K562 (cell line): ENCODE measurements at regions not wholly inside any gene's neighbourhood (a gene's known extent, or its start where the extent isn't known, plus 50 kb on each side); places are given as distances from the start of the nearest gene placed in this dataset.

Source experiments
- ATAC-seq: fragments of 200-7000 bp; cut with Tn5 transposase; 3 replicates; pipeline ENCODE4 v1.9.1; 2020; ENCODE audit warnings: moderate library complexity
- BruUV-seq: library from RNA; stranded (reverse); fragments of 400-500 nt; replicated peaks from 2 replicates; lab custom pipeline; 2021; lab: Mats Ljungman, UMichigan
- CTCF ChIA-PET: fragments of 300-600 bp; formaldehyde crosslinking; extraction: SDS; loops from one replicate; lab custom pipeline; 2021; ENCODE audit warnings: low intra/inter-chr PET ratio; lab: Yijun Ruan, JAX
- POLR2A ChIA-PET: fragments of 300-600, 350-650 bp; sonication (Branson Sonifier 250); formaldehyde crosslinking; extraction: SDS; loops from one replicate; lab custom pipeline; 2021; ENCODE audit warnings: antibody characterized with exemption, inconsistent platforms; lab: Yijun Ruan, JAX
- DNase-seq, 4 experiments: peaks; one replicate each; pipeline versions ENCODE4 v3.0.0 to v3.0.0-alpha.2; 2011 to 2018; ENCODE audit warnings: low spot score in 3 of 4, mixed read lengths in 3 of 4; ENCODE audit errors: extremely low read depth in 1 of 4
- FAIRE-seq: peaks from 2 replicates; lab custom pipeline; 2011; peaks lifted over from hg19 to GRCh38; lab: Jason Lieb, UNC
- H2AFZ ChIP-seq: 2 replicates; pipeline ENCODE4 v1.6.0; 2011; ENCODE audit warnings: low read depth, low read length, control low read depth, inconsistent platforms
- H3K27ac ChIP-seq: fragments of 200-600 bp; 3 replicates; pipeline ENCODE4 v1.8.0; 2011; ENCODE audit warnings: low read depth, mild to moderate bottlenecking, control low read depth, inconsistent platforms, low read length, moderate library complexity, mixed read lengths; ENCODE audit errors: extremely low read depth
- H3K27me3 ChIP-seq, 2 experiments: fragments of 300-600 bp in 1 of 2; 2 replicates in 1 of 2; 3 replicates in 1 of 2; pipeline versions ENCODE4 v1.6.0 to v1.8.0; 2011; ENCODE audit warnings: inconsistent platforms in 2 of 2, low read length in 2 of 2, mild to moderate bottlenecking in 1 of 2, mixed read lengths in 1 of 2, moderate library complexity in 1 of 2; ENCODE audit not compliant: control insufficient read depth in 2 of 2, insufficient read depth in 2 of 2
- H3K36me3 ChIP-seq: fragments of 300-600 bp; 3 replicates; pipeline ENCODE4 v1.8.0; 2011; ENCODE audit warnings: mild to moderate bottlenecking, low read length, inconsistent platforms; ENCODE audit not compliant: control insufficient read depth, insufficient read depth
- H3K4me1 ChIP-seq, 2 experiments: fragments of 200-600 bp in 1 of 2; replicated peaks in 1 of 2; 2 replicates in 1 of 2; 3 replicates in 1 of 2; pipeline versions ENCODE4 v1.5.1 to v1.8.0; 2011; ENCODE audit warnings: inconsistent platforms in 2 of 2, low read length in 2 of 2, mild to moderate bottlenecking in 1 of 2, mixed read lengths in 1 of 2, moderate library complexity in 1 of 2; ENCODE audit not compliant: control insufficient read depth in 2 of 2, insufficient read depth in 2 of 2
- H3K4me2 ChIP-seq: 2 replicates; pipeline ENCODE4 v1.6.1; 2011; ENCODE audit warnings: low read length, control low read depth, inconsistent platforms, mixed read lengths; ENCODE audit not compliant: insufficient read depth
- H3K4me3 ChIP-seq: fragments of 200-600 bp; sonication (generic), shearing (Covaris generic); 2 replicates; pipeline ENCODE4 v1.5.1; 2016; ENCODE audit warnings: control low read depth, inconsistent platforms
- H3K79me2 ChIP-seq: fragments of 200-600 bp; 3 replicates; pipeline ENCODE4 v1.8.0; 2011; ENCODE audit warnings: low read length, inconsistent platforms; ENCODE audit not compliant: control insufficient read depth, insufficient read depth
- H3K9ac ChIP-seq, 2 experiments: 2 replicates each; pipeline versions ENCODE4 v1.6.0 to v1.6.1; 2011; ENCODE audit warnings: low read depth in 2 of 2, low read length in 2 of 2, control low read depth in 1 of 2, inconsistent platforms in 1 of 2, mild to moderate bottlenecking in 1 of 2, mixed read lengths in 1 of 2; ENCODE audit not compliant: insufficient read depth in 1 of 2
- H3K9me1 ChIP-seq: one replicate; pipeline ENCODE4 v1.6.0; 2011; ENCODE audit warnings: inconsistent platforms, mild to moderate bottlenecking, low read length, moderate library complexity; ENCODE audit not compliant: control insufficient read depth, insufficient read depth
- H3K9me3 ChIP-seq: replicated peaks from 2 replicates; pipeline ENCODE4 v1.5.1; 2011; ENCODE audit warnings: low read depth, low read length, inconsistent platforms; ENCODE audit not compliant: control insufficient read depth, insufficient read depth
- H4K20me1 ChIP-seq: replicated peaks from 2 replicates; pipeline ENCODE4 v1.6.1; 2011; ENCODE audit warnings: low read length, inconsistent platforms, mixed read lengths; ENCODE audit not compliant: control insufficient read depth, insufficient read depth
- ARNT ChIP-seq, 2 experiments: fragments of 450-650 bp; IDR thresholded peaks; 2 replicates each; pipeline ENCODE4 v1.6.1; 2016; ENCODE audit warnings: mild to moderate bottlenecking in 1 of 2
- CBX3 ChIP-seq, 2 experiments: IDR thresholded peaks; 1 replicate in 1 of 2; 2 replicates in 1 of 2; pipeline ENCODE4 v1.6.1; 2012; ENCODE audit warnings: inconsistent platforms in 2 of 2, low read length in 2 of 2, borderline replicate concordance in 1 of 2, control low read depth in 1 of 2
- CBX5 ChIP-seq: IDR thresholded peaks from 2 replicates; pipeline ENCODE4 v1.6.1; 2014; ENCODE audit warnings: low read depth, borderline replicate concordance
- GABPA ChIP-seq: fragments of 200-800 bp; sonication (Bioruptor generic); conservative IDR thresholded peaks from 2 replicates; pipeline ENCODE4 v1.6.1; 2016; ENCODE audit warnings: low read depth, missing genetic modification characterization, missing compliant biosample characterization
- LEF1 ChIP-seq: fragments of 450-650 bp; IDR thresholded peaks from 2 replicates; pipeline ENCODE4 v1.6.1; 2016; ENCODE audit warnings: mild to moderate bottlenecking
- MEIS2 ChIP-seq: fragments of 450-650 bp; IDR thresholded peaks from 2 replicates; pipeline ENCODE4 v1.6.1; 2014; ENCODE audit warnings: mild to moderate bottlenecking; ENCODE audit not compliant: partially characterized antibody
- PREB ChIP-seq: sonication (generic); formaldehyde crosslinking; IDR thresholded peaks from 2 replicates; pipeline ENCODE4 v1.8.1; 2023; ENCODE audit warnings: mild to moderate bottlenecking, missing genetic modification reagents
- TRIM28 ChIP-seq: fragments of 450-650 bp; IDR thresholded peaks from 2 replicates; pipeline ENCODE4 v1.6.1; 2017
- ZNF124 ChIP-seq: sonication (generic); formaldehyde crosslinking; IDR thresholded peaks from 2 replicates; pipeline ENCODE4 v1.8.1; 2022; ENCODE audit warnings: missing genetic modification reagents
- WGBS: fragments of 100-300 bp; shearing (Covaris generic); methylation state at CpG from one replicate; pipeline ENCODE4 v1.1.6; 2016; ENCODE audit warnings: low coverage, mixed read lengths; ENCODE audit not compliant: insufficient coverage; ENCODE audit errors: missing lambda C conversion rate; 5-methylcytosine and 5-hydroxymethylcytosine counted together
- in situ Hi-C: fragments of 300-500 bp; cut with MboI; formaldehyde crosslinking; loops from 4 replicates; pipeline ENCODE4 v1.15.0; 2018; ENCODE audit warnings: inconsistent platforms, mixed read lengths
- intact Hi-C: fragments of 100-400 bp; cut with micrococcal nuclease; formaldehyde crosslinking; loops from 2 replicates; pipeline ENCODE4 v1.14.2; 2022

GRCh38 chr6:25157842-25158241 is 121.3 kb upstream of the CARMIL1 start:
- ChIA-PET POLR2A (no interaction called here), CTCF (no interaction called here)
- intact Hi-C loops (no loop called here), in situ Hi-C loops (no loop called here)
- H3K9ac ChIP-seq, result no peak overlapping the region
- ATAC-seq (no peak), FAIRE-seq (no peak), DNase-seq (no peak)
- no peak overlapping the region for H2AFZ ChIP-seq
- no peaks in the 10 kb centered on the region for H3K79me2 ChIP-seq
- no peak for TF ChIP-seq MEIS2
- no peak for TF ChIP-seq LEF1
- peak in 1 of 2 experiments; percentile 74; a peak in 2 of 3 replicates for TF ChIP-seq CBX3 (IDR thresholded peaks at IDR 0.05; ENCODE audit: borderline replicate concordance in 1 of 2, low read length in 2 of 2)
- TF ChIP-seq CBX5, result peak; percentile 88
- TF ChIP-seq TRIM28, result 0 out of 2 replicates have a peak, but pooled peaks have one; percentile 35
- TF ChIP-seq ZNF124 (CRISPR knock-in tag), result no peak
- TF ChIP-seq ARNT (IDR thresholded peaks at IDR 0.05), result no peak
- TF ChIP-seq PREB, result no peak
- TF ChIP-seq GABPA, result no peak
- BruUV-seq, result no TSS peak
- WGBS, result 21% methylated on average over 5 of the region's 5 CpGs
- H3K4me1 ChIP-seq, result peaks cover 0 to 4% of the 10 kb centered on the region in 2 experiments; a peak in 2 of 5 replicates
- no peak overlapping the region for H3K27ac ChIP-seq
- no peak overlapping the region for H3K4me3 ChIP-seq
- H3K9me1 ChIP-seq, result no peaks in the 10 kb centered on the region
- H3K4me2 ChIP-seq, result no peak overlapping the region
- H3K36me3 ChIP-seq, result no peaks in the 10 kb centered on the region
- H3K27me3 ChIP-seq, result no peaks in the 10 kb centered on the region
- H4K20me1 ChIP-seq, result no peaks in the 10 kb centered on the region
- 0 out of 2 replicates have a peak, but pooled peaks cover 3% of the 10 kb centered on the region for H3K9me3 ChIP-seq
